Mesothelial cell of epicardium (in vitro differentiated cells): ENCODE measurements at regions not wholly inside any gene's neighbourhood (a gene's known extent, or its start where the extent isn't known, plus 50 kb on each side); places are given as distances from the start of the nearest gene placed in this dataset.

Source experiments
- DNase-seq, 2 experiments: peaks; one replicate each; pipeline ENCODE4 v3.0.0; 2021; ENCODE audit warnings: low spot score in 2 of 2; ENCODE audit not compliant: unreplicated experiment in 2 of 2
- H3K27ac Mint-ChIP-seq: 2 replicates; pipeline ENCODE4 v1.8.0; 2021; ENCODE audit warnings: mixed read lengths
- H3K27me3 Mint-ChIP-seq: 2 replicates; pipeline ENCODE4 v1.8.0; 2021; ENCODE audit warnings: low read depth, mixed read lengths
- H3K36me3 Mint-ChIP-seq: 2 replicates; pipeline ENCODE4 v1.8.0; 2021; ENCODE audit warnings: mixed read lengths
- H3K4me1 Mint-ChIP-seq: 2 replicates; pipeline ENCODE4 v1.8.0; 2021; ENCODE audit warnings: mixed read lengths
- H3K4me3 Mint-ChIP-seq: 2 replicates; pipeline ENCODE4 v1.8.0; 2021; ENCODE audit warnings: mild to moderate bottlenecking, moderate library complexity, mixed read lengths
- H3K9me3 Mint-ChIP-seq: 2 replicates; pipeline ENCODE4 v1.8.0; 2021; ENCODE audit warnings: mixed read lengths
- CTCF ChIP-seq: fragments of 200-600 bp; sonication (generic); IDR thresholded peaks from one replicate; pipeline ENCODE4 v1.5.0; 2021; ENCODE audit warnings: antibody characterized with exemption; ENCODE audit not compliant: unreplicated experiment

- DNase-seq = no peak
- no peaks in the 10 kb centered on the region for H3K27me3 Mint-ChIP-seq
- H3K27ac Mint-ChIP-seq = no peak overlapping the region
- no peak for TF ChIP-seq CTCF
- no peaks in the 10 kb centered on the region for H3K4me1 Mint-ChIP-seq
- H3K4me3 Mint-ChIP-seq = no peak overlapping the region
- H3K9me3 Mint-ChIP-seq = no peaks in the 10 kb centered on the region
- no peaks in the 10 kb centered on the region for H3K36me3 Mint-ChIP-seq
These were observed 674.0 kb upstream of the CELF4 start for GRCh38 chr18:38239606-38240005.

GRCh38 chr18:38237796-38238195, 672.2 kb upstream of the CELF4 start:
- no peak for DNase-seq
- no peaks in the 10 kb centered on the region for H3K4me1 Mint-ChIP-seq
- TF ChIP-seq CTCF = no peak
- H3K4me3 Mint-ChIP-seq = no peak overlapping the region
- no peaks in the 10 kb centered on the region for H3K9me3 Mint-ChIP-seq
- H3K27ac Mint-ChIP-seq = no peak overlapping the region
- no peaks in the 10 kb centered on the region for H3K27me3 Mint-ChIP-seq
- H3K36me3 Mint-ChIP-seq = no peaks in the 10 kb centered on the region

DNA sequence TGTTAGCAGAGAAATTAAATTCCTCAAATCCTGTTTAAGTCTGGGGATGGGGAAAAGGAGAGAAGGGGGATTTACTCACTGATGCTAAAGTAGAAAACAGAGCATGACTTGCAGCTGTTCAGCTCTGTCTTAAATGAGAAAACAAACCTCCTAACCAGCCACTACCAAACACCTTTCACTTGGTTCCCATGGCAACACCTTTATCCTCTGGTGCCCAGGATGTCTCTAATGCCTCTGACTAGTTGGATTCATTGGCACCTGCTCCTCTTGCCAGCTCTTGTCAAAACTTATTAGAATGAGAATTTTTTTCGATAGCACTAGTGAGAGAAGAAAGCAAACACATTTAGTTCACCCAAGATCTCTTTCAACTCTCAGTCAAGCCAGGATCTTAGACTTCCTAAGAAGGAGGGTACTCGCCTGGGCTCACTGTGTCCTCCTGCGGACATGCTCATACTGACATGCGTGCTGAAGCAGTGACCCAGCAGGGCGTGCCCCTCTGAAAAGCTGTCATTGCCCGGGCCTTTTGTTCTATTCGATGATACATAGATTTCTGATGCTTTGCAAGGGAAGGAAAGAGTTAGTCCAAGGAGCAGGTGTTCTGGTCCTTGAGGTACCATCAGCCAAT, 656.0 kb upstream of the CELF4 start:
- H3K27me3 Mint-ChIP-seq = peaks cover 2% of the 10 kb centered on the region
- DNase-seq = no peak
- H3K9me3 Mint-ChIP-seq = no peaks in the 10 kb centered on the region
- H3K27ac Mint-ChIP-seq = no peak overlapping the region
- peaks cover 6% of the 10 kb centered on the region for H3K4me1 Mint-ChIP-seq
- no peak for TF ChIP-seq CTCF
- H3K36me3 Mint-ChIP-seq = no peaks in the 10 kb centered on the region
- no peak overlapping the region for H3K4me3 Mint-ChIP-seq

GRCh38 chr18:38198956-38199355, 633.4 kb upstream of the CELF4 start:
- H3K36me3 Mint-ChIP-seq = no peaks in the 10 kb centered on the region
- no peaks in the 10 kb centered on the region for H3K9me3 Mint-ChIP-seq
- peaks cover 13% of the 10 kb centered on the region for H3K4me1 Mint-ChIP-seq
- no peak overlapping the region for H3K4me3 Mint-ChIP-seq
- no peak for TF ChIP-seq CTCF
- no peaks in the 10 kb centered on the region for H3K27me3 Mint-ChIP-seq
- no peak overlapping the region for H3K27ac Mint-ChIP-seq
- no peak for DNase-seq

GRCh38 chr18:38198526-38198925, 632.9 kb upstream of the CELF4 start:
- no peaks in the 10 kb centered on the region for H3K36me3 Mint-ChIP-seq

More at GRCh38 chr18:38198526-38198925, 632.9 kb upstream of the CELF4 start:
- Mint-ChIP-seq H3K4me1 (peaks cover 13% of the 10 kb centered on the region), H3K9me3 (no peaks in the 10 kb centered on the region), H3K27me3 (no peaks in the 10 kb centered on the region), H3K27ac (no peak overlapping the region), H3K4me3 (no peak overlapping the region)
- DNase-seq = no peak
- TF ChIP-seq CTCF = no peak
